ENCODE measurements at regions not wholly inside any gene's neighbourhood (a gene's known extent, or its start where the extent isn't known, plus 50 kb on each side); places are given as distances from the start of the nearest gene placed in this dataset.
"Not testable (repeated sequence)": the region's sequence is repeated elsewhere in the genome, so short reads cannot be mapped to it uniquely, and the experiment has no call there.

- DNase-seq, result no peak
Measured at GRCh38 chr4:12926189-12927066, 557.7 kb downstream of the RAB28 start.

- DNase-seq, result no peak
Measured at GRCh38 chr4:12924728-12925320, 559.3 kb downstream of the RAB28 start.

- DNase-seq, result no peak
Measured at GRCh38 chr4:12924253-12924652, 559.9 kb downstream of the RAB28 start.

GRCh38 chr4:12912896-12913418 is 571.2 kb downstream of the RAB28 start:
- no peak for DNase-seq

GRCh38 chr4:12911750-12912358 is 572.3 kb downstream of the RAB28 start:
- no peak for DNase-seq

- DNase-seq, result not testable (repeated sequence)
Measured at GRCh38 chr4:12903640-12904039, 580.5 kb downstream of the RAB28 start.

- DNase-seq, result no peak
Measured at GRCh38 chr4:12902735-12903134, 581.4 kb downstream of the RAB28 start.

- DNase-seq, result no peak
Measured at GRCh38 chr4:12897954-12898353, 586.2 kb downstream of the RAB28 start.

- no peak for DNase-seq
Measured at GRCh38 chr4:12894062-12894461, 590.1 kb downstream of the RAB28 start.

GRCh38 chr4:12889054-12889453 is 595.1 kb downstream of the RAB28 start:
- DNase-seq, result no peak

GRCh38 chr4:12884846-12885796 is 599.0 kb downstream of the RAB28 start:
- DNase-seq, result no peak

GRCh38 chr4:12881945-12882584 is 602.1 kb downstream of the RAB28 start:
- peak in 1 of 2 donors; percentile 0 for DNase-seq

GRCh38 chr4:12880844-12881243 is 603.3 kb downstream of the RAB28 start:
- no peak for DNase-seq

GRCh38 chr4:12879496-12879895 is 604.6 kb downstream of the RAB28 start:
- no peak for DNase-seq

- DNase-seq, result no peak
Measured at GRCh38 chr4:12875640-12876243, 608.4 kb downstream of the RAB28 start.

- no peak for DNase-seq
Measured at GRCh38 chr4:12873351-12873750, 610.8 kb downstream of the RAB28 start.

GRCh38 chr4:12861422-12861821 is 622.7 kb downstream of the RAB28 start:
- no peak for DNase-seq

- peak; percentile 5 to 74 for DNase-seq
Measured at GRCh38 chr4:12852338-12853307, 631.5 kb downstream of the RAB28 start.

- DNase-seq, result no peak
Measured at GRCh38 chr4:12846368-12846767, 637.8 kb downstream of the RAB28 start.

GRCh38 chr4:12844141-12844540 is 640.0 kb downstream of the RAB28 start:
- DNase-seq, result no peak

Measured in hippocampal formation (tissue), 2 donors.